ENCODE measurements at regions not wholly inside any gene's neighbourhood (a gene's known extent, or its start where the extent isn't known, plus 50 kb on each side); places are given as distances from the start of the nearest gene placed in this dataset.

- no peak for TF ChIP-seq SIN3A (IDR thresholded peaks at IDR 0.05; ENCODE audit: low read depth)
- no peak for TF ChIP-seq MAX (IDR thresholded peaks at IDR 0.05)
- TF ChIP-seq ZFX (IDR thresholded peaks at IDR 0.05) = no peak
Observed at GRCh38 chr4:151566053-151566452, 157.1 kb downstream of the FHIP1A start (continued).

GRCh38 chr4:151567056-151567455, 158.1 kb downstream of the FHIP1A start:
- Histone ChIP-seq H4K20me1 (ENCODE audit: insufficient read depth) (no peaks in the 10 kb centered on the region), H3K79me2 (ENCODE audit: insufficient read depth, low read length) (no peaks in the 10 kb centered on the region), H3K36me3 (ENCODE audit: control insufficient read depth in 1 of 2, insufficient read depth in 2 of 2, low read length in 2 of 2) (no peaks in the 10 kb centered on the region), H3K4me2 (ENCODE audit: low read length) (no peak overlapping the region), H3K9me2 (ENCODE audit: insufficient read depth) (no peaks in the 10 kb centered on the region), H3K9me3 (ENCODE audit: control insufficient read depth in 1 of 2, insufficient read depth in 1 of 2, low read depth in 1 of 2, low read length in 2 of 2) (no peaks in the 10 kb centered on the region), H2AFZ (ENCODE audit: low read depth, low read length, poor library complexity, severe bottlenecking) (no peak overlapping the region), H3K9ac (ENCODE audit: low read length) (no peak overlapping the region), H3K27me3 (ENCODE audit: insufficient read depth, low read length) (no peaks in the 10 kb centered on the region), H3K27ac (ENCODE audit: low read depth, low read length) (no peak overlapping the region), H3K4me1 (ENCODE audit: control insufficient read depth in 1 of 2, insufficient read depth in 2 of 2, low read length in 2 of 2) (no peaks in the 10 kb centered on the region), H3K4me3 (replicated peaks in 1 of 2; ENCODE audit: low read depth in 1 of 2, low read length in 2 of 2) (no peak overlapping the region)
- ATAC-seq (no peak), DNase-seq (ENCODE audit: low read depth, low spot score) (no peak)
- BruUV-seq (replicated peaks) = no TSS peak
- intact Hi-C loops (cut with micrococcal nuclease) = no loop called here
- TF ChIP-seq CTCF (IDR thresholded peaks at IDR 0.05 in 2 of 3, conservative IDR thresholded peaks at IDR 0.05 in 1 of 3; ENCODE audit: borderline replicate concordance in 1 of 3, insufficient read depth in 1 of 3, low read depth in 2 of 3, low read length in 2 of 3) (no peak), POLR2AphosphoS5 (IDR thresholded peaks at IDR 0.05; ENCODE audit: low read depth, low read length) (no peak), REST (IDR thresholded peaks at IDR 0.05; ENCODE audit: low read depth) (no peak), CBX3 (IDR thresholded peaks at IDR 0.05; ENCODE audit: low read depth) (no peak), EGR1 (IDR thresholded peaks at IDR 0.05; ENCODE audit: low read depth) (no peak), MAX (IDR thresholded peaks at IDR 0.05) (no peak), CEBPB (IDR thresholded peaks at IDR 0.05; ENCODE audit: low read depth) (no peak), SRF (IDR thresholded peaks at IDR 0.05; ENCODE audit: low read depth) (no peak), ATF3 (IDR thresholded peaks at IDR 0.05) (no peak)
- ChIA-PET CTCF (no interaction called here), RAD21 (ENCODE audit: low non-redundant PET in 1 of 2, low total read pairs in 2 of 2, uncharacterized antibody in 2 of 2, unreplicated experiment in 2 of 2) (no interaction called here), POLR2A (no interaction called here)
